ENCODE measurements at regions not wholly inside any gene's neighbourhood (a gene's known extent, or its start where the extent isn't known, plus 50 kb on each side); places are given as distances from the start of the nearest gene placed in this dataset.
A peak's percentile ranks its signal among the peaks of the same experiment; 100 is the strongest.

DNA sequence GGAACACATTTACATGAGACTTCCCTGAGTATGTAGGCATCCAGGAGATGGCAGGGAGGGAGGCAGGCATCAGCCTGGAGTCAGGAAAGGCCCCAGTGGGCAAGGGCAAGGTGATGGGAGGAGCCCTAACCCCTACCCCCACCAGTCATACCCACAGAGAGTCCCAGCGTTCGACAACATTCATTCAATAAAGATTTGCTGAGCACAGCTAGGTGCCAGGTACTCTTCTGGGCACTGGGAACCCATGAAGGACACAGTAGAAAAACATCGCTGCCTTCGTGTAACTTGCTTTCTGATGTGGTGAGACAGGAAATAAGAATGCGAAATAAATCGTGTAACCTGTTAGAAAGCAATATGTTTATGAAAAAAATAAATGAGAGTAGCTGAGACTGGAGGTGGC, 77.3 kb upstream of the GADD45A start:
- no peak overlapping the region for H4K91ac ChIP-seq (ENCODE audit: low read length)
- H2BK5ac ChIP-seq (ENCODE audit: low read depth, low read length, poor library complexity, severe bottlenecking) = no peak overlapping the region
- H4K8ac ChIP-seq (ENCODE audit: low read length) = no peak overlapping the region
- DNase-seq = no peak
- no peak overlapping the region for H3K4me3 ChIP-seq (ENCODE audit: insufficient read depth in 1 of 2, low read depth in 1 of 2, low read length in 2 of 2)
- no peaks in the 10 kb centered on the region for H3K27me3 ChIP-seq (ENCODE audit: control insufficient read depth in 1 of 2, insufficient read depth in 1 of 2, low read length in 2 of 2)
- no peak overlapping the region for H2BK15ac ChIP-seq (ENCODE audit: low read depth, poor library complexity, severe bottlenecking)
- peaks cover 6% of the 10 kb centered on the region for H3K4me1 ChIP-seq (ENCODE audit: control insufficient read depth, insufficient read depth, low read depth, low read length)
- no peaks in the 10 kb centered on the region for H3K36me3 ChIP-seq (ENCODE audit: control insufficient read depth in 1 of 2, insufficient read depth in 2 of 2, low read depth in 1 of 2, low read length in 2 of 2)
- no peak overlapping the region for H2AFZ ChIP-seq (ENCODE audit: low read depth, low read length)
- H2BK12ac ChIP-seq (ENCODE audit: low read length in 2 of 2) = no peak overlapping the region
- WGBS = 89% methylated on average over 6 of the region's 6 CpGs
- no peak overlapping the region for H3K14ac ChIP-seq (ENCODE audit: low read length in 2 of 2)
- H3K9me3 ChIP-seq (ENCODE audit: control insufficient read depth, low read length) = no peaks in the 10 kb centered on the region
- H2AK5ac ChIP-seq (ENCODE audit: low read length, severe bottlenecking) = no peak overlapping the region
- H3K79me1 ChIP-seq (replicated peaks; ENCODE audit: low read length, poor library complexity, severe bottlenecking) = no peaks in the 10 kb centered on the region
- H3K9ac ChIP-seq (ENCODE audit: low read length) = no peak overlapping the region
- H3K4me2 ChIP-seq (ENCODE audit: low read length, poor library complexity, severe bottlenecking) = no peak overlapping the region
- H3K23ac ChIP-seq (ENCODE audit: low read length in 2 of 2) = no peak overlapping the region
- no peak overlapping the region for H2BK120ac ChIP-seq (ENCODE audit: low read depth, low read length)
- H3K4ac ChIP-seq (ENCODE audit: low read depth in 1 of 2, low read length in 2 of 2) = no peak overlapping the region
- no peak overlapping the region for H3K18ac ChIP-seq (ENCODE audit: low read depth in 1 of 2, low read length in 2 of 2)
- H3K27ac ChIP-seq (ENCODE audit: low read length, poor library complexity, severe bottlenecking) = no peak overlapping the region

DNA sequence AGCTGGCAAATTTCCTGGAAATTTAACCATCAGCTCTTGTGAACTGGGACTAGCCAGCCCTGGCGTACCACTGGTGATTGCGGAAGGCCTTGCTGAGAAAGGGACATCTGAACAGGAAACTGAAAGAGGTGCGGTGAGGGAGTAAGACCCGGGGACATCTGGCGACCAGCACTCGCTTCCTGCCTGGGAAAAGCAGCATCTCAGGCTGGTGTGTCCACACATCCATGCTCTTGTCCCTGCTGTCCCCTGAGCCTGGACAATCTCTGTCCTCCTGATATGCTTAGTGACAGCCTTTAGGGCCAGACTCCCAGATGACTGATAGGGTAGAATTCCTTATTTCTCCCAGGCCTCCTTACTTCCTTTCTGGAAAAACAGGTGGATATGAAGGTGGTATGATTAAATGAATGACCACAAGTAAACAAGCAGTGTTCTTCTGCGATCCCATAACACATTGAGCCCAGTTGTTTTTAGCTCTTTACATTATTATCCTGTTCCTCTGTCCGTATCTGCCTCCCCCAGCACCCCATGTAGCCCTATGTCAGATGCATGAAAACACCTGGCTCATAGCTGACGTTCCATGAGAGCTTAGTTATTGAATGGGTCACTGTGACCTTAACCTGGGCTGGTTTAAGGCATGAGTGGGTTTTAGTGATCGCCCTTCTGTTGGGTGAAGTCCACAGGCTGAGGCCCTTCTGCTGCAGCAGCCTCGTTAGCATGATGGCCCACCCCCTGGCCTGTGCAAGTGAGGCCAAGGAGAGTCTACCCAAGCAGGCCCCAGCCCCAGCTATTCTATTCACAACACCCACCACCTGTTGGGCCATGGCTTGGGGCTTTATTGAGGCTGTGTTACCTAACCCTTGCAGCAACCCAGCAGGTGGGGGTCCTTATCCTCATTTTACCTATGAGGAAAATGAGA, 76.1 kb upstream of the GADD45A start:
- H3K4me3 ChIP-seq (ENCODE audit: insufficient read depth in 1 of 2, low read depth in 1 of 2, low read length in 2 of 2) = no peak overlapping the region
- no peak overlapping the region for H4K8ac ChIP-seq (ENCODE audit: low read length)
- H2BK5ac ChIP-seq (ENCODE audit: low read depth, low read length, poor library complexity, severe bottlenecking) = no peak overlapping the region
- no peak overlapping the region for H3K27ac ChIP-seq (ENCODE audit: low read length, poor library complexity, severe bottlenecking)
- H2BK15ac ChIP-seq (ENCODE audit: low read depth, poor library complexity, severe bottlenecking) = no peak overlapping the region
- H3K36me3 ChIP-seq (ENCODE audit: control insufficient read depth in 1 of 2, insufficient read depth in 2 of 2, low read depth in 1 of 2, low read length in 2 of 2) = no peaks in the 10 kb centered on the region
- no peak overlapping the region for H2AFZ ChIP-seq (ENCODE audit: low read depth, low read length)
- H3K18ac ChIP-seq (ENCODE audit: low read depth in 1 of 2, low read length in 2 of 2) = no peak overlapping the region
- 64% methylated on average over 10 of the region's 11 CpGs for WGBS
- H2AK5ac ChIP-seq (ENCODE audit: low read length, severe bottlenecking) = no peak overlapping the region
- no peak overlapping the region for H3K23ac ChIP-seq (ENCODE audit: low read length in 2 of 2)
- peaks cover 6% of the 10 kb centered on the region for H3K4me1 ChIP-seq (ENCODE audit: control insufficient read depth, insufficient read depth, low read depth, low read length)
- H3K27me3 ChIP-seq (ENCODE audit: control insufficient read depth in 1 of 2, insufficient read depth in 1 of 2, low read length in 2 of 2) = no peaks in the 10 kb centered on the region
- H3K9me3 ChIP-seq (ENCODE audit: control insufficient read depth, low read length) = no peaks in the 10 kb centered on the region
- no peak for DNase-seq
- no peak overlapping the region for H3K14ac ChIP-seq (ENCODE audit: low read length in 2 of 2)
- no peaks in the 10 kb centered on the region for H3K79me1 ChIP-seq (replicated peaks; ENCODE audit: low read length, poor library complexity, severe bottlenecking)
- H3K9ac ChIP-seq (ENCODE audit: low read length) = no peak overlapping the region
- H2BK12ac ChIP-seq (ENCODE audit: low read length in 2 of 2) = no peak overlapping the region
- H3K4ac ChIP-seq (ENCODE audit: low read depth in 1 of 2, low read length in 2 of 2) = no peak overlapping the region
- H2BK120ac ChIP-seq (ENCODE audit: low read depth, low read length) = no peak overlapping the region
- H4K91ac ChIP-seq (ENCODE audit: low read length) = no peak overlapping the region
- no peak overlapping the region for H3K4me2 ChIP-seq (ENCODE audit: low read length, poor library complexity, severe bottlenecking)

DNA sequence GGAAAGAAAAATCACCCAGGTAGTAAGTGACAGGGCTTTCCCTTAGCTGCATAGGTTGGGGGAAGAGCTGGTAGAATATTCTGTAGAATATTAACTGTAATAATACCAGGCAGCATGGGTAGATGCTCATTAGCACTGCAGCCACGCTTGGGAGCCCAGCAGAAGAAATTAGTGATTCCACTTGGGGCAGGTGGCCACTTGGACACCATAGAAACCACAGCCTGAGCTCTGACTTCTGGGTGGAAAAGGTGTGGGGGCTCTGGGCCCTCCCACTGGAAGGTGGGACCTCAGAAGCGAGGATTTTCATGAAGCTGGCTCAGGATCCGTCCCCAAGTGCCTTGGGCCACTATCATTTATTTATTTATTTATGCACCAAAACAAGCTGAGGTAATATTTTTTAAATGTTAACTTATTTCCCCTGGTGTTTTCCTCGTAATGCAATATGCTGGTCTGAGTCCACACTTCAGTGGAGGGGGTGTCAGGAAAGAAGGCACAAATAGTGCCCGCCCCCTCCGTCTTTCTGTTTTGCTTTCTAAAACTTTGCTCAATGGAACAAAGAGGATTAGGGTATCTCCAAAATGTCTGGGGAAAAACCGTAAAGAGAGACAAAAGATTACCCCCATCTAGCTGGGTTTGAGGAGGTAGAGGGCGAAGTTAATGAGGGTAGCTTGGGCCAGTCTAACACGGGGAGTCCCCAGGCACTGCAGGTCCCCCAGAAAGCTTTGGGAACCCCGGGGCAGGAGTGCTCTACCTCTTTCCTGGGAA, 75.2 kb upstream of the GADD45A start:
- H2BK12ac ChIP-seq (ENCODE audit: low read length in 2 of 2) = no peak overlapping the region
- no peak overlapping the region for H3K14ac ChIP-seq (ENCODE audit: low read length in 2 of 2)
- no peak overlapping the region for H3K23ac ChIP-seq (ENCODE audit: low read length in 2 of 2)
- H3K4ac ChIP-seq (ENCODE audit: low read depth in 1 of 2, low read length in 2 of 2) = no peak overlapping the region
- no peak overlapping the region for H3K18ac ChIP-seq (ENCODE audit: low read depth in 1 of 2, low read length in 2 of 2)
- no peak overlapping the region for H4K8ac ChIP-seq (ENCODE audit: low read length)
- no peak overlapping the region for H2BK5ac ChIP-seq (ENCODE audit: low read depth, low read length, poor library complexity, severe bottlenecking)
- H2AFZ ChIP-seq (ENCODE audit: low read depth, low read length) = no peak overlapping the region
- no peak overlapping the region for H4K91ac ChIP-seq (ENCODE audit: low read length)
- no peak overlapping the region for H2BK15ac ChIP-seq (ENCODE audit: low read depth, poor library complexity, severe bottlenecking)
- no peaks in the 10 kb centered on the region for H3K9me3 ChIP-seq (ENCODE audit: control insufficient read depth, low read length)
- H3K79me1 ChIP-seq (replicated peaks; ENCODE audit: low read length, poor library complexity, severe bottlenecking) = no peaks in the 10 kb centered on the region
- WGBS = 95% methylated on average over 8 of the region's 10 CpGs
- H2AK5ac ChIP-seq (ENCODE audit: low read length, severe bottlenecking) = no peak overlapping the region
- H3K4me3 ChIP-seq (ENCODE audit: insufficient read depth in 1 of 2, low read depth in 1 of 2, low read length in 2 of 2) = no peak overlapping the region
- H3K36me3 ChIP-seq (ENCODE audit: control insufficient read depth in 1 of 2, insufficient read depth in 2 of 2, low read depth in 1 of 2, low read length in 2 of 2) = no peaks in the 10 kb centered on the region
- no peak for DNase-seq
- H3K4me1 ChIP-seq (ENCODE audit: control insufficient read depth, insufficient read depth, low read depth, low read length) = peaks cover 6% of the 10 kb centered on the region
- no peak overlapping the region for H3K27ac ChIP-seq (ENCODE audit: low read length, poor library complexity, severe bottlenecking)
- no peaks in the 10 kb centered on the region for H3K27me3 ChIP-seq (ENCODE audit: control insufficient read depth in 1 of 2, insufficient read depth in 1 of 2, low read length in 2 of 2)
- H2BK120ac ChIP-seq (ENCODE audit: low read depth, low read length) = no peak overlapping the region
- no peak overlapping the region for H3K9ac ChIP-seq (ENCODE audit: low read length)
- H3K4me2 ChIP-seq (ENCODE audit: low read length, poor library complexity, severe bottlenecking) = no peak overlapping the region

GRCh38 chr1:67610450-67610849, 74.6 kb upstream of the GADD45A start:
- Histone ChIP-seq H2BK15ac (ENCODE audit: low read depth, poor library complexity, severe bottlenecking) (no peak overlapping the region), H4K91ac (ENCODE audit: low read length) (no peak overlapping the region), H2BK5ac (ENCODE audit: low read depth, low read length, poor library complexity, severe bottlenecking) (no peak overlapping the region), H3K4me2 (ENCODE audit: low read length, poor library complexity, severe bottlenecking) (no peak overlapping the region), H3K36me3 (ENCODE audit: control insufficient read depth in 1 of 2, insufficient read depth in 2 of 2, low read depth in 1 of 2, low read length in 2 of 2) (no peaks in the 10 kb centered on the region), H2BK12ac (ENCODE audit: low read length in 2 of 2) (no peak overlapping the region), H3K27me3 (ENCODE audit: control insufficient read depth in 1 of 2, insufficient read depth in 1 of 2, low read length in 2 of 2) (no peaks in the 10 kb centered on the region), H4K8ac (ENCODE audit: low read length) (no peak overlapping the region), H2AFZ (ENCODE audit: low read depth, low read length) (no peak overlapping the region), H3K14ac (ENCODE audit: low read length in 2 of 2) (peak overlapping the region in 1 of 2 experiments; percentile 86), H3K18ac (ENCODE audit: low read depth in 1 of 2, low read length in 2 of 2) (no peak overlapping the region), H3K9me3 (ENCODE audit: control insufficient read depth, low read length) (no peaks in the 10 kb centered on the region), H2AK5ac (ENCODE audit: low read length, severe bottlenecking) (no peak overlapping the region), H3K4ac (ENCODE audit: low read depth in 1 of 2, low read length in 2 of 2) (no peak overlapping the region), H2BK120ac (ENCODE audit: low read depth, low read length) (no peak overlapping the region), H3K23ac (ENCODE audit: low read length in 2 of 2) (peak overlapping the region in 1 of 2 experiments; percentile 37), H3K4me1 (ENCODE audit: control insufficient read depth, insufficient read depth, low read depth, low read length) (peaks cover 5% of the 10 kb centered on the region), H3K9ac (ENCODE audit: low read length) (no peak overlapping the region), H3K4me3 (ENCODE audit: insufficient read depth in 1 of 2, low read depth in 1 of 2, low read length in 2 of 2) (no peak overlapping the region), H3K27ac (ENCODE audit: low read length, poor library complexity, severe bottlenecking) (no peak overlapping the region), H3K79me1 (replicated peaks; ENCODE audit: low read length, poor library complexity, severe bottlenecking) (no peaks in the 10 kb centered on the region)
- WGBS = 83% methylated on average over 5 of the region's 5 CpGs
- no peak for DNase-seq

All from mesenchymal stem cell (in vitro differentiated cells and primary cell).